Breast epithelium (tissue), 3 donors: ENCODE measurements at regions not wholly inside any gene's neighbourhood (a gene's known extent, or its start where the extent isn't known, plus 50 kb on each side); places are given as distances from the start of the nearest gene placed in this dataset.

ENCODE experiments used
- POLR2A ChIP-seq: fragments of 450-650 bp; IDR thresholded peaks from one replicate; pipeline ENCODE4 v1.6.1; 2016; ENCODE audit warnings: antibody characterized with exemption, mild to moderate bottlenecking, moderate library complexity
- POLR2AphosphoS5 ChIP-seq, 3 donors: sonication (generic); formaldehyde crosslinking; IDR thresholded peaks; one replicate each; pipeline ENCODE4 v1.6.1; 2017; ENCODE audit warnings: antibody characterized with exemption in 3 of 3
- TF ChIP-seq, protein P1 (sequence below), 3 donors: fragments of 450-650 bp; IDR thresholded peaks; one replicate each; pipeline ENCODE4 v1.5.1; 2016 to 2017; ENCODE audit warnings: antibody characterized with exemption in 3 of 3, mild to moderate bottlenecking in 3 of 3, moderate library complexity in 3 of 3

DNA sequence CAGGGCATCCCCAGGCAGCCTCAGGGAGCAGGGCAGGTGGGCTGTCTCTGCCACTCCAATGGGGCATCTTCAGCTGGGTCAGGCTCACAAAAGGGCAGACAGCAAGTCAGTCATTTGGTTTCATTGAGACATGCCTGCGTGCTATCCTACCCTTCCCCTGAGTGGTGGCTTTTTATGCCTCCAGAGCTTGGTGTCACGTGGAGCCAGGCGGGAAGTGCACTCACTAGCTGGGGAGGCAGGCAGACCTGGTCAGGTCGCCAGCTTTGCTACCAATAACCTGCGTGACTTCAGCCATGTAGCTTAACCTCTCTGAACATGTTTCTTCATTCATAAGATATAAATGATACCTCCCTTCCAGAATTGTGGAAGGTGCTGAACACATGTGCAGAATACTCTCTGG is 415.0 kb downstream of the SOX9 start:
- TF ChIP-seq, protein P1, sequence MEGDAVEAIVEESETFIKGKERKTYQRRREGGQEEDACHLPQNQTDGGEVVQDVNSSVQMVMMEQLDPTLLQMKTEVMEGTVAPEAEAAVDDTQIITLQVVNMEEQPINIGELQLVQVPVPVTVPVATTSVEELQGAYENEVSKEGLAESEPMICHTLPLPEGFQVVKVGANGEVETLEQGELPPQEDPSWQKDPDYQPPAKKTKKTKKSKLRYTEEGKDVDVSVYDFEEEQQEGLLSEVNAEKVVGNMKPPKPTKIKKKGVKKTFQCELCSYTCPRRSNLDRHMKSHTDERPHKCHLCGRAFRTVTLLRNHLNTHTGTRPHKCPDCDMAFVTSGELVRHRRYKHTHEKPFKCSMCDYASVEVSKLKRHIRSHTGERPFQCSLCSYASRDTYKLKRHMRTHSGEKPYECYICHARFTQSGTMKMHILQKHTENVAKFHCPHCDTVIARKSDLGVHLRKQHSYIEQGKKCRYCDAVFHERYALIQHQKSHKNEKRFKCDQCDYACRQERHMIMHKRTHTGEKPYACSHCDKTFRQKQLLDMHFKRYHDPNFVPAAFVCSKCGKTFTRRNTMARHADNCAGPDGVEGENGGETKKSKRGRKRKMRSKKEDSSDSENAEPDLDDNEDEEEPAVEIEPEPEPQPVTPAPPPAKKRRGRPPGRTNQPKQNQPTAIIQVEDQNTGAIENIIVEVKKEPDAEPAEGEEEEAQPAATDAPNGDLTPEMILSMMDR (IDR thresholded peaks at IDR 0.05): no peak
- no peak for TF ChIP-seq POLR2AphosphoS5 (IDR thresholded peaks at IDR 0.05)
- TF ChIP-seq POLR2A: no peak
